GM21367 (cell line): ENCODE measurements at regions not wholly inside any gene's neighbourhood (a gene's known extent, or its start where the extent isn't known, plus 50 kb on each side); places are given as distances from the start of the nearest gene placed in this dataset.

Experiments
- ATAC-seq: cut with Tn5 transposase; IDR thresholded peaks from one replicate; pipeline ENCODE4 v1.9.1; 2021; ENCODE audit not compliant: unreplicated experiment

DNA sequence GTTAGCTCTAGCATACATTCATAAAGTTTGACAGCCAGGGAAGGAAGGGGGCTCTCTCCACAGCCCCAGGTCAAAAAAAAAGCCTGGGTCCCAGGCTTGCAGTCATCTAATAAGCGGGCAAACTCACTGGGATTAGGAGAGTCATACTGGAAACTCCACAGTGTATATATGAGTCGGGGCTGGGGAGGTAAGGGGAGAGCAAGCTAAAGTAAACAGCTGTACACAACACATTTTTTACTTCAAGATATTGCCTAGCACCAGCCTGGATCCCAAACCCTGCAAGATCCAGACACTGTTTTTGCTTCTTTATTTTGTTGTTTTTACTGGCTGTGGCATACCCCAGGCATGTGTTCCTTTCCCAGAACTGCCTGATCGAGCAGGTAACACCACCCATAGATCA is 291.3 kb upstream of the TANK start:
- ATAC-seq, result no peak

DNA sequence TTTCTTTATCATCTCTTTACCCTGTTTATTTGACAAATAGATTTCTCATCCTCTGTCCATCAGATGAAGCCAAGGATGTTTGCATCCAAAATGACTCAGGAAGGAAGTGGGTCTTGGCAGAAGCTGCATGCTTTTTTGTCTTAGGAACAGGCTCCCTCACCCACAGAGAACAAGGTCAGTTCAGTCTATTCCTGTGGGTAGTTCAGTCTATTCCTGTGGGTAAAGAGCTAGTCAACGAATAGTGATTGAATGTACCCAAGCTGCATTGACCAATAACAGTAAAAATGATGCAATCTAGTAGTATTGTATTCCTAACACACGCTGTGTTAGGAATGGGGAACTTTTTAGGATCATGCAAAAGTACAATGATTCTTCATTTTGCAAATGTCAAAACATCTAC is 290.8 kb upstream of the TANK start:
- ATAC-seq, result no peak

DNA sequence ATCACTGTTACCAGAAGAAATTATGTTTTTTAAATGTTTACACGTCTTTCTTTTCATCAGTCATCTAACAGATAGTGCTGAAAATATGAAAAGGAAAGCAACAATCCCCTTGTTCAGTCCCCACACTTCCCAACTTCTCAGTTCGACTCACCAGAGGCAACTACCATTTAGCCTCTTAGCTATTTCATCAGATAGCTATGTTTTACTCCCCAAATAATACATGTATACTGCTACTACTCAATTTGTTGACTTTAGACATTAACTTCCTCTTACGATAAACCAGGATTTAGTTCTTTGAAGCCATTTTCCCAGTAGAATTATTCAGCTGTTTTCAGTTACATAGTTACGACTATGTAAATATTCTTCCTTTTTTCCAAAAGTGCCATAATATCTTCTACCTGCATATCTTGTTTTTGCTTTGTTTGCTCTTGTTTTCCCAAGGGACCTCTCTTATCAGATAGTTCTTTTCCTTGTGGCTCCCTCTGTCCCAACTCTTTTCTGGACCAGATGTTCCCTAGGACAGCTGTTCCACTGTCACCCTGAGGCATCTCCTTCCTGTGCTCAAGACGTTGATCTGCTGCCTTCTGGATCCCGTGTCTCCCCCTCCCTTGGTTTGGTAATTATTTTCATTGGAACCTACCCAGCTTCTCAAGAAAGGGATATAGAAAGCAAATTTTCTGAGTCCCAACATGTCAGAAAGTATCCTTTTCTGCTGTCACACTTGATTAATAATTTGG is 289.3 kb upstream of the TANK start:
- ATAC-seq, result no peak

DNA sequence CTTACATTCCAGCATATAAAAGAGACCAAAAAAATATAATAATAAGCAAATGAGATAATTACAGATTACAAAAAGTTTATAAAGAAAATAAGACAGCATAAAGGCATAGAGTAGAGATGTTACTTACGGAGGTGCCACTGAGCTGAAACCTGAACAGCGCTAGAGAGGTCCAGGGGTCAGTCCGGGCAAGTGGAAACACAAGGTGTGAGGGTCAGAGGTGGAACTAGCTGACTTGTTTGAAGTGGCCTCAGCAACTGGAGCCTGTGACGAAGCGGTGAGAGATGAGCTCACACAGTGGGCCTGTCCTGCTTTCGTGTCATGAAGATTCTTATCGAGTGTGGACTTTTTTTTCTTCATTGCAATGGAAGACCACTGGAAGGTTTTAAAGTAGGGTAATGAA is 288.3 kb upstream of the TANK start:
- no peak for ATAC-seq

DNA sequence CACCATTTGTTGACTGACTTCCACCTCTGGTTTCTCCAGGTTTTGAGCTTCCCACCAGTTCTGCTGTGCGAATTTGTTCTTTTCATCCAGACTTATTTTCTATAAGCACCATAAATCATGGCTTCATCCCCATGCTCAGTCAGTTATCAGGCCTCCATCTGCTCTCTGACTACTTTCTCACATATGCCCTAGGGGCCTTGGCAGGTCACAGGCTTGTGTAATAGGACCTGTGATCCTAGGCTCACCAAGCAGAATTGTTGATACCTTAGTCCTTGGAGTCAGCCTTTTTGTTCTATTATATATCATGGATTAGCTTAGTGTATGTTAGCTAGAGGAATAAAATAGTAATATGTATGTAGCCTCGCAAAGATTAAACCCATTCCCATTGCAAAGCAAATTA is 284.2 kb upstream of the TANK start:
- ATAC-seq, result no peak

DNA sequence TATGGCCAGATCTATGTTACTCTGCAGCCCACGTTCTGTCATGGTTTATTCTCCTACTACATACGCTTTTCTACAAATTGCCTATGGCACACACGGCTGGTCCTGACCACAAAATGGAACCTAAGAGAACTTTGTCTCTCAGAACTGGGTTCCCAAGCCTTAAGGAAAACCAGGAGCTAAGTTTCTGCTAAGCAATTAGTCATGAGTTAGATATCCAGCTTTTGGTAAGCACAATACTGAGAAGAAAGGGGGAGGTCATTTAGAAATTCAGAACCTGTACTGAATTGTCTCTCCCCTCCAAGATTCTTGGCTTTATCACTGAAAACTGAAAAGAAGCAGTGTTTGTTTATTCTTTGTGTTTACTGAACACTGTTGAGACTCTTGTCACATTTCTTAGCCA is 283.5 kb upstream of the TANK start:
- no peak for ATAC-seq

DNA sequence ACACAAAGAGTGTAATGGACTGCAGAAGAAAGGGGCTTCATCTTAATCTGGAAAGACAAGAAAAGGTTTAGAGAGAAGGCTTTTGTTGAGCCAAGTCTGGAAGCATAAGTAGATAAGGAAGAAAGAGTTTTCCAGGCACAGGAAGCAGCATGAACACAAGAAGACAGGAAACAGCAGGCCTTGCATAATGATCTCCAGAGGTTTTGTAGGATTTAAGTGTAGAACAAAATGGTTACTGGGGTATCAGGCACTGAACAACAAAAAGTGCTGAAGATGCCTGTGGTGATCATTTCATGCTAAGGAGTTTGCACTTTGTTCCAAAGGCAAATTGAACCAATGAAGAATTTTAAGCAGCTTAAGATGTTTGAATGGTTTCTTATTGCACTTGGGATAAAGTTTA is 281.6 kb upstream of the TANK start:
- ATAC-seq, result no peak

DNA sequence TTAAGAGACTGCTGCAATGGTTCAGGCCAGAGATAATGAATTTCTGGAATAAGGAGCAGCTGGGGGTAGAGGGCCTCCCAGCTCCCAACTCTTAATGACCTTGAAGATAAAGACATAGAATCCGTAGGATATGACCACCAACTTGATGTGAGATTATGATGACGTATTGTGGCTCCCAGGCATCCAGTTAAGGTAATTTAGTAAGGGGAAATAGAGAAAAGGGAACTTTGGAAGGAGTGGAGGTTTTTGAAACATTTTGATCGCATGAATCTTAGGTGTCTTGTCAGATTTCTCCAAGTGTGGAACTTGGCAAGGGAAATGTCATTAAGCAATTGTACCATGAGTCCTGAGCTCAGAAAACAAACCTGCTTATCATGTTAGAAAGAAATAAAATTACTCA is 277.3 kb upstream of the TANK start:
- ATAC-seq, result no peak

DNA sequence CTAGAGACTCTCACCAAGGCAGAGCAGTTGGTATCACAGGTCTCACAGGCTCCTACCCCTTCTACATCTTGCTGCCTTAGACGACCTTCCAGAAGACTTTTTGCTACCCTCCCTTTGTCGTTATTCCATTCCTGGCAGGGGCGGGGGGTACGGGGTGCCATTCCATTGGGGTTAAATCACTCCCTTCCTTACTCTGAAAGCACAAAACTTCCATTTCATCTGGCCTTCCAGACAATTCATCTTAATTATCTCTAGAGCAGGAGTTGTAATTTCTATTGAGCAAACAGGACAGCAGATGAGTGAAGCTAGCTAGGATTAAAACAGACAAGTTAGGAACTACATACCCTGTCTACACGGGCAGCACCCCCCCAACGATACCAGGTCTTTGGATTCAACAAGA is 276.2 kb upstream of the TANK start:
- ATAC-seq, result no peak

DNA sequence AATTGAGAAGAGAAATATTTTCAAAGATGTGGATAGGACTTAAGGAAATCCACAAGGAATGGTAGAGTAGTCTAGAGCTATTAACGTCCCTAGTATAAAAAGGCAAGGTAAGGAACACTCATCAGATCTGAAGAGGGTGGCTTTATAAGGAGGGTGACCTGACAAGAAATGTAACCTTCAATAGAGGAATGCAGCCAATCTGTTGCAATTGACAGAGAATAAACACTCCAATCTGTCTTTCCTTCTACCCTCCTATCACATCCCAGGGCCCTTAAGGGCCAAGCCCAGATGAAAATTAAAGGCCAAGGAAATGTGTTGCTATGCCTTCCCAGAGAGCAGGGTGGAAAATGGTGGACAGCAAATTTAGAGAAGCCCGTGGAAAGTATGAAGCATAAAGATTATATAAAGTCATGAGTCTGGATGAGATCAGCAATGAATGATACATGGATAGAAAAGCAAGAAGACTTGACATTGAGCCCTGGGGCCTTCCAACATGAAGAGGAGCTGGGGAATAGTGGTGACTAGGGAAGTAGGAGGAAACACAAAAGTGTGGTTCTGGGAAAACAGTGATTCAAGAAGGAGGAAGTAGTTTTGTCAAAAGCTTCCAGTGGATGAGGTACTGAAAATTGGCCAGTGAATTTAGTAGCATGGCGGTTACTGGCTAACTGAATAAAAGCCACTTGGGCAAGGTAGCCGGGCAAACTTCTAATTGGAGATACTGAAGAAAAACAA is 270.6 kb upstream of the TANK start:
- ATAC-seq, result no peak

DNA sequence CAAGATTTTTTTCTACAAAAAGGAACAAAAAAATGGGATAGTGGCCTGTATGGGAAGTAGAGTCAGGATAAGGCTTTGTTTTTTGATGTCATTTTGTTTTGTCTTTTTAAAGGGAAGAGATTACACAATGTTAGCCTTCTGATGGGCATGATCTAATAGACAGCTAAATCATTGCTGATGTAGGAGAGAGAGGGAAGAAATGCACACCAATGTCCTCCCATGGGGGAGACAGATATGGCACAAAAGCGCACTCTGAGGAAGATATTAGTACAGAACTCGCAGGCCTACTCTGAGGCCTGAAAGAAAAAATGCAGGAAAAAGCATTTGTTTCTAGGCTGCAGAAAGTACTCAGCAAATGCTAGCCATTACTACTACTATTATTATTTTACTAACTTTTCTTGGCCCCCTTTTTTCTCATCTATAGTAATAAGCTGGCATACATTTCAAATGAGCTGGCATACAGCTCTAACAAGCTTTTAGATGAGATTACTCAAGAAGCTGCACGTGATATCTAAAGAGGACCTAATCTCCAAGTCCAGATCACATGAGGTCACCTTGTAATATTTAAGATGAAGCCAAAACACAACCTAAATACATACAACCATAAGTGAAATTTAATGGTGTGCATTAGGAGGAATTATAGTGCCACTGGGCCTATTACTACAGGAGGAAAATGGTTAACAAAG is 269.4 kb upstream of the TANK start:
- no peak for ATAC-seq

DNA sequence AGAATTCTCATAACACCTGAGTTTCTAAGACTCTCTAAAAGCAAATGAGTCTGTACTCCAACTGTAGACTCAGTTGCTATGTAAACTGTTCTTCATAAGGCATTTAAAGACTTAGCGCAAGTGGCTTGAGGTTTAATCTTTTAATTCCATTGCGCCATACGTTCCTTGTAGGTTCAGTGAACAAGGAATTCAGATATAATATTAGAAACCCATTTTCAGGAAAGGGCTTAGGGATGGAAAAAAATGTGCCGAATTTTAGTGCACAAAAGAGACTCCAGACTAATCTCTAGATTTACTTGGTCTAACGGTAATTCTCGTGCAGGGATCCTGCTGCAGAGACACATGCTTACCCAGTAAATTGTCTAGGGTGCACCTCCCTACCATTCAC is 268.9 kb upstream of the TANK start:
- no peak for ATAC-seq

DNA sequence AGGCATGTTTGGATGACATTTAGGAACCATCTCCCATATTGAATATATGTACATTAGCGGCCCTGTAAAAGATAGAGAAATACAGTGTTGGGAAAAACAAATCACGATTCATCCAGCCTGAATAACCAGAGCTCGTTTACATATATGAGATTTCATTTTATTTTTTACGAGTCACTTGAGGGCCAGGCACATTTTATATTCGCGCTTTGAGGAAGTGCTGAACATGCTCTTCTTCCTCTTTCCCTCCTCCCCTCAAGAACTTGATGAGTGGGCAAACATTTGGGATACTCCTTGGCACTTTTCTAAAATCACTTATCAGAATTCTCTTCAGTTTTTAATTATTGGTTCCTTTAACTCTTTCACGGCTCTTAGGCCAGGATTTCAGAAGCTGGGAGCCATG is 268.0 kb upstream of the TANK start:
- no peak for ATAC-seq

DNA sequence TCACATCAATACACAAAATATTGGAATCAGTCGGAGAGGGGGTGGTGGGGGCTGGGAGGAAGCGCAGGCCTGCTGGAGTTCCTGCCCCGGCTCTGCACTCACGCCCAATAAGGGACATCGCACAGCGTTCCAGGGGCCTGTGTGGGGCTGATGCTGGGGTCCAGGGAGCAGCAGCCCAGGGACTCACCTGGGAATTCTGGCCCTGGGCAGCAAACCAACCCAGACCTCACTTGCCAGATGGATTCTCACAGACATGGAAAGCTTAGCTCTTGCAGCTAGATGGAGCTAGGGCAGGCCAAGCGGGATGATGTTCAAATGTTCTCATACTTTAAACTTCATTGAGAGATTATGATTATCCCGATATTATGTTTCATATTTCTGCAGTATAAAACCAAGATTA is 266.6 kb upstream of the TANK start:
- no peak for ATAC-seq

DNA sequence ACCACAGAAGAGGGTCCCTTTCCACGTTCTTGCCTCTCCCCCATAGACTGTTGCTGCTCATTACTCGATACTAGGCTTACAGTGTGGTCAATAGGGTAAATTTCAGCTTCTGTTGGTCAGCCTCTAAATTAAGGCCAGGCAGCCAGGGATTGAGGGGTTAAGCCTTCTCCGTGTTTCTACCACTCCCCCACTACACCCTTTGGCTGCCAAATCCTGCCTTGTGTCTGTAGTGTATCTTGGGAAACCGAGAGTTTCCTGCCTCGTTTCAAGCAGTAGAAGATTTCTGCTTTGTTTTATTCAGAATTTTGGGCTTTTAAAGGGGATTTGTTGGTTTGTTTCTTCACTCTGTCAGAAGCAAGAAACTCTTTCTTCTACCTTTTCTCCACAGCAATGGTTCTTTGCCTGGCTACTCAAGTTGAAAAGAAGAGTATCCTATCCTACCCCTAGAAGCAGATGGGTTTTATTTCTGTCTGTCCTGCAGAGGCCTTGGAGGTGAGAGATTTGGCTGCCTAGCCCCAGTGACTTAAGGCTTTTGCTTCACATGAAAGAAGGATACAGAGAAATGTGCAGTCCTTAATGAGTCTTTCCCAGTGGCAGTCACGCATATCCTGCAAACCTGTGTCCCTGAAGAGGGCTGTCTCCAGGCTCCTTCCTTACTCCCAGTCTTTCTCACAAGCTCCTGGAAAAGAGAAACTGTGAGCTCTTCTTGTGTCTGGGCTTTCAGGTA is 261.5 kb upstream of the TANK start:
- no peak for ATAC-seq

DNA sequence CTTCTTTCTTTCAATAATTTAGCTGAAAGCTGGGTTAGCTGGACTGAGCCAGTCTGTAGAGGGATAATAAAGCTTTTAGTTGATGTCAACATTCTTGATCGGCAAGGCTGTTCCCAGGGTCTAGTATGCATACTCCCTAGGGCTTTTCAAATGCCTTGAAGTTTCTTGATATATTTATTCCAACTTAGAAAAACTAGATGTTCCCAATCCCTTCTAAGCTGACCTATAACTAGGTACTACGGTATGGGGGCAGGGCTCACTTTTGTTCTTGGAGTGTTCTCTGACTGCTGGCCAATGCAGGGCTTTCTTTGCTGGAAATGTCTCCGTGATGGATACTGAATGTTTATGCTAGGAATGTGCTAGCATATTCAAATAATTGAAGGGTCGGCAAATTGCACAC is 258.6 kb upstream of the TANK start:
- ATAC-seq, result no peak

DNA sequence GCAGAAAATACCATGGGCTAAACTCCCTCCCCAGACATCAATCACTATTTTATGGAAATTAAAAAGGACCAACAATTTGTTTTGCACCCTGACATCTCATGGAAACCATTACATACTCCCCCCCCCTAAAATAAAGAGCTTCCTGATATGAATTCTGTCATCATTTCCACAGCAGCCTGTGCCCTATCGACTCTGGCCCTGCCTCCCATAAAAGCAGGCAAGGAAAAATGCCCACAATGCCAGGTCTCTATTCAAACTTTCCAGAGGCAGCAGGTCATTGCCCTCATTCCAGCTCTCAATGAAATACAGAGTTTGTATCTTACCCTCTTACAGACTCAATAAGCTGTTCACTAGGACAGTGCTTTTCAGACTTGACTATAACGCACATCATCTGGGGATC is 254.4 kb upstream of the TANK start:
- ATAC-seq, result no peak

DNA sequence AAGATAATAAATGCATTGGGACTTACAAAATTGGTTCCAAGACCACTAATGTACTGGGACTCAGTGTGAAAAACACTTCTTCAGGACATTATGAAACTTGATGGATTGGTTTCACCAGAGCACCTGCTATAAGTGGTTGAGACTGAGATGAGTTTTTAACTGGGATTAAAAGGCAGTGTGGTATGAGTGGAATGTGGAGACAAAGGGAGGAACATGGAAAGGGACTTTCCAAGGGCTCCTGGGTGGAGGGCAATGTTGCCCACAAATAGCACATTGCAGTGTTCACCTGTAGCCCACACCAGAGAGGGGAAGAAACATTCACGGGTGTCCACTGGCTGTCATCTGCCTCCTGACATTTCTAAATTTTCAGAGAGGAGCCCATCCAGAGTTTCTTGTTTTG is 253.3 kb upstream of the TANK start:
- ATAC-seq, result no peak

DNA sequence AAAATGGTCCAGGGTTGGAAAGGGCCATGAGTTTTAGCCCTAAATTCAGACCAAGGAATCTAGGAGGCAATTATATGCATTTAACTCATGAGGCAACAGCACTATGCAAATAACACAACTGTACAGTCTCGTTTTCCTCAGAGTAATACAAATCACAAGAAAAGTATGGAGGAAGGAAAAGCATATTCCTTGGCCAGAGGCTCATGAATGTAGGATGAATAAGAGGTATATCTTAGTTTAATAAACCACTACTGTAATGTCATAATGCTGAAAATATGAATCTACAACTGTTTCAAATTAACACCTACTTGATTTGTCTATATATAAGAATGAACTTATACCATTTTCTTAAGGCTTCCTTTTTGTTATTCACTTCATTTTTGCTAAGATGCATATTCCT is 252.5 kb upstream of the TANK start:
- no peak for ATAC-seq

DNA sequence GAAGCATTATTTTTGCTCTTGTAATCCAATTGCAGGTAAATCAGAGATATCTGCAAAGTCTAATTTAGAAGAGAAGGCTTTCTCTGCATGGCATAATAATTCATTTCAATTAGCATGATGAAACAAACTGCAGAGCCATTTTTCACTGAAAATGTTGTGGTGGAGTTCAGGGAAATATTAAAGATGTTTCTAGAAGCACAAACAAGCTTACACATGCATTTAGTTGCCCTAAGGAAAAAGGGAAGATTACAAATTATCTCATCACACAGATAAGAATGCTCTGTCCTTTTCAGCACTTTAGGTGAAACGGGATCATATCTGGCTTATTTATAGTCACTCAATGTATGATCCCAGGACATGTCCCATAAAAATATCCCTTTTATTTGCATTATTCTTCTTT is 252.1 kb upstream of the TANK start:
- no peak for ATAC-seq

DNA sequence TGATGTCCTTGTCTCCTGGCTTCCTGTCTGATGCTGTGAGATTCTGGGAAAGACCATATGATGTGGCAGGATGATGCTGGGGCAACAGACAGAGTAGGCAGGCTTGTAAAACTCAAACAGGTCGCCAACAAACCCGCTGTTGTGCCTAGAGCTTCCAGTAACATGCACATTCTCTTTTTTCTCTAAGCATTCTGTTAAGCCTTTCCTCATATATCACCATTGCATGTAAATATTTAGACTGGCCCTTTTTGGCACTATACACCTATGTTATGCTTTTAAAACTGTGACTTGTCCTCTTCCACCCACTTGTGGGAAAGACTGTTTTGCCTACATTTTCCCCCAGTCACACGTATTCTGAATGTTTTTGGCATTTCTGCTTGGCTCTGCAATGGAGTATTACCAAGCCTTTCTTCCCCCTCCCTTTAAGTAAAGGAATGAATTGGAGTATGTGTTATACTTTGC is 250.4 kb upstream of the TANK start:
- ATAC-seq, result no peak

DNA sequence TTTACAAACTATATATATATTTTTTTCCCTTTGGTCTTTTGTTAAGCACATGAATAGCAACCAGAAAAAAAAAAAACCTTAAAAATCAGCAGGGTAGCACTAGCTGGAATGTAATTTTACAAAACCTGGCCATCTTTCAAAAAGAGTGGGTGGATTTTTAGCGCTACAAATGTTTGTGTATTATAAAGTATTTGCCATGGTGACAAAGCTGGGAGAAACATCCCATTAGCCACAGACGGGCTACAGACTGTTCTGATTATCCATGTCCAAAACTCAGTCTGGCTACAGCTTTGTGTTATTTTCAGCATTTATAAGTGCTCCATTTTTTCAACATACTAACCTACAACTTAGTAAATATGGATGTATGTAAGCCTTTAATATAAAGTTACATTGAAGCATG is 249.5 kb upstream of the TANK start:
- no peak for ATAC-seq
